Caco-2 (cell line): ENCODE measurements at regions not wholly inside any gene's neighbourhood (a gene's known extent, or its start where the extent isn't known, plus 50 kb on each side); places are given as distances from the start of the nearest gene placed in this dataset.

Experiments
- BruUV-seq: library from RNA; stranded (reverse); fragments of 400-500 nt; replicated peaks from 2 replicates; lab custom pipeline; 2021; lab: Mats Ljungman, UMichigan
- CTCF ChIA-PET: fragments of 300-600 bp; sonication (Branson Sonifier 250); formaldehyde crosslinking; loops from one replicate; lab custom pipeline; 2022; ENCODE audit warnings: antibody characterized with exemption; lab: Charles Lee
- POLR2A ChIA-PET: fragments of 300-600 bp; sonication (Branson Sonifier 250); formaldehyde crosslinking; loops from one replicate; lab custom pipeline; 2022; ENCODE audit warnings: antibody characterized with exemption; lab: Charles Lee
- DNase-seq, 2 experiments: peaks; one replicate each; pipeline versions ENCODE4 v3.0.0 to v3.0.0-alpha.2; 2020 to 2022
- H3K27me3 ChIP-seq: replicated peaks from 2 replicates; pipeline ENCODE4 v1.6.0; 2011; ENCODE audit warnings: low read length; ENCODE audit not compliant: control insufficient read depth, insufficient read depth
- H3K36me3 ChIP-seq: 2 replicates; pipeline ENCODE4 v1.5.1; 2011; ENCODE audit warnings: low read length; ENCODE audit not compliant: control insufficient read depth, insufficient read depth
- H3K4me1 ChIP-seq: fragments of 250-450 bp; sonication (Bioruptor Pico); 2 replicates; pipeline ENCODE4 v1.5.1; 2020; ENCODE audit warnings: mild to moderate bottlenecking
- H3K4me3 ChIP-seq: 2 replicates; pipeline ENCODE4 v1.5.1; 2011; ENCODE audit warnings: low read depth, mild to moderate bottlenecking, control low read depth, low read length
- H3K9me3 ChIP-seq: fragments of 250-450 bp; sonication (Bioruptor Pico); 2 replicates; pipeline ENCODE4 v1.5.1; 2020; ENCODE audit warnings: mild to moderate bottlenecking, moderate library complexity
- H3K27ac Mint-ChIP-seq: one replicate; pipeline ENCODE4 v1.8.0; 2022; ENCODE audit warnings: mixed read lengths; ENCODE audit not compliant: unreplicated experiment
- H3K27me3 Mint-ChIP-seq: one replicate; pipeline ENCODE4 v1.8.0; 2022; ENCODE audit warnings: mixed read lengths; ENCODE audit not compliant: insufficient read depth, unreplicated experiment
- H3K36me3 Mint-ChIP-seq: one replicate; pipeline ENCODE4 v1.8.0; 2022; ENCODE audit warnings: mild to moderate bottlenecking, mixed read lengths; ENCODE audit not compliant: insufficient read depth, unreplicated experiment
- H3K4me1 Mint-ChIP-seq: one replicate; pipeline ENCODE4 v1.8.0; 2022; ENCODE audit warnings: low read depth, mixed read lengths; ENCODE audit not compliant: unreplicated experiment
- H3K4me3 Mint-ChIP-seq: one replicate; pipeline ENCODE4 v1.8.0; 2022; ENCODE audit warnings: mild to moderate bottlenecking, moderate library complexity, mixed read lengths; ENCODE audit not compliant: unreplicated experiment
- H3K9me3 Mint-ChIP-seq: one replicate; pipeline ENCODE4 v1.8.0; 2022; ENCODE audit warnings: mixed read lengths; ENCODE audit not compliant: unreplicated experiment
- CTCF ChIP-seq, 2 experiments: fragments of 200-600 bp in 1 of 2; IDR thresholded peaks; 1 replicate in 1 of 2; 2 replicates in 1 of 2; pipeline versions ENCODE4 v1.5.1 to v1.8.0; 2011 to 2022; ENCODE audit warnings: antibody characterized with exemption in 1 of 2, control low read depth in 1 of 2, inconsistent platforms in 1 of 2, low read depth in 1 of 2, low read length in 1 of 2, mild to moderate bottlenecking in 1 of 2, moderate library complexity in 1 of 2; ENCODE audit not compliant: insufficient read depth in 1 of 2, severe bottlenecking in 1 of 2, unreplicated experiment in 1 of 2
- intact Hi-C: fragments of 100-400 bp; cut with micrococcal nuclease; formaldehyde crosslinking; loops from one replicate; pipeline ENCODE4 v1.10.0; 2022; ENCODE audit not compliant: unreplicated experiment

GRCh38 chr2:16064745-16065144 lies 124.4 kb downstream of the MYCN start:
- intact Hi-C loops, result loop anchor here (5.0 kb wide), 1 partner anchor 77 kb away; no protein-coding TSS in a partner anchor
- peaks cover 23% of the 10 kb centered on the region for H3K4me1 Mint-ChIP-seq
- no peak for TF ChIP-seq CTCF (IDR thresholded peaks at IDR 0.05; ENCODE audit: insufficient read depth in 1 of 2, low read depth in 1 of 2, low read length in 1 of 2, severe bottlenecking in 1 of 2, unreplicated experiment in 1 of 2)
- no peaks in the 10 kb centered on the region for H3K36me3 Mint-ChIP-seq
- no peaks in the 10 kb centered on the region for H3K27me3 Mint-ChIP-seq
- H3K9me3 ChIP-seq, result peaks cover 25% of the 10 kb centered on the region
- H3K9me3 Mint-ChIP-seq, result peaks cover 36% of the 10 kb centered on the region
- no peak overlapping the region for H3K27ac Mint-ChIP-seq
- no TSS peak for BruUV-seq
- peaks cover 29% of the 10 kb centered on the region for H3K4me1 ChIP-seq
- H3K27me3 ChIP-seq, result no peaks in the 10 kb centered on the region
- CTCF ChIA-PET, result no interaction called here
- POLR2A ChIA-PET, result no interaction called here
- DNase-seq, result no peak
- H3K4me3 Mint-ChIP-seq, result no peak overlapping the region
- H3K4me3 ChIP-seq, result no peak overlapping the region
- no peaks in the 10 kb centered on the region for H3K36me3 ChIP-seq

GRCh38 chr2:16063955-16064633 lies 123.7 kb downstream of the MYCN start:
- Histone ChIP-seq H3K36me3 (no peaks in the 10 kb centered on the region), H3K9me3 (peaks cover 25% of the 10 kb centered on the region), H3K27me3 (no peaks in the 10 kb centered on the region), H3K4me1 (peaks cover 22% of the 10 kb centered on the region), H3K4me3 (no peak overlapping the region)
- intact Hi-C loops, result no loop called here
- Mint-ChIP-seq H3K4me3 (no peak overlapping the region), H3K4me1 (peaks cover 20% of the 10 kb centered on the region), H3K36me3 (no peaks in the 10 kb centered on the region), H3K9me3 (peaks cover 36% of the 10 kb centered on the region), H3K27ac (no peak overlapping the region), H3K27me3 (no peaks in the 10 kb centered on the region)
- POLR2A ChIA-PET, result no interaction called here
- CTCF ChIA-PET, result no interaction called here
- DNase-seq, result no peak
- BruUV-seq, result no TSS peak
- no peak for TF ChIP-seq CTCF (IDR thresholded peaks at IDR 0.05; ENCODE audit: insufficient read depth in 1 of 2, low read depth in 1 of 2, low read length in 1 of 2, severe bottlenecking in 1 of 2, unreplicated experiment in 1 of 2)

DNA sequence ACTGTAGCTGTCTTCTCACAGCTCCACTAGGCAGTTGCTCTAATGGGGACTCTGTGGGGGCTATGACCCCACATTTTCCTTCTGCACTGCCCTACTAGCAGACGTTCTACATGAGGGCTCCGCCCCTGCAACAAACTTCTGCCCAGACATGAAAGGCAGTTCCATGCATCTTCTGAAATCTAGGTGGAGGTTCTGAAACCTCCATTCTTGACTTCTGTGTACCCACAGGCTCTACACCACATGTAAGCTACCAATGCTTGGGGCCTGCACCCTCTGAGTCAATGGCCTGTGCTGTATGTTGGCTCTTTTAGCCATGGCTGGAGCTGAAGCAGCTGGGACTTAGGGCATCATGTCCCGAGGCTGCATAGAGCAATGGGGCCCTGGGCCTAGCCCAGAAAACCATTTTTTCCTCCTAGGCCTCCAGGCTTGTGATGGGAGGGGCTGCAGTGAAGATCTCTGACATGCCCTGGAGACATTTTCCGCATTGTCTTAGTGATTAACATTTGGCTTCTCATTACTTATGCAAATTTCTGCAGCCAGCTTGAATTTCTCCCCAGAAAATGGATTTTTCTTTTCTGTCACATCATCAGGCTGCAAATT lies 123.0 kb downstream of the MYCN start:
- CTCF ChIA-PET, result no interaction called here
- no TSS peak for BruUV-seq

More for the DNA sequence above, 123.0 kb downstream of the MYCN start:
- TF ChIP-seq CTCF (IDR thresholded peaks at IDR 0.05; ENCODE audit: insufficient read depth in 1 of 2, low read depth in 1 of 2, low read length in 1 of 2, severe bottlenecking in 1 of 2, unreplicated experiment in 1 of 2), result no peak
- Histone ChIP-seq H3K27me3 (no peaks in the 10 kb centered on the region), H3K4me1 (peaks cover 17% of the 10 kb centered on the region), H3K9me3 (peaks cover 25% of the 10 kb centered on the region), H3K36me3 (no peaks in the 10 kb centered on the region), H3K4me3 (no peak overlapping the region)
- Mint-ChIP-seq H3K36me3 (no peaks in the 10 kb centered on the region), H3K27me3 (no peaks in the 10 kb centered on the region), H3K4me3 (no peak overlapping the region), H3K27ac (no peak overlapping the region), H3K4me1 (peaks cover 13% of the 10 kb centered on the region), H3K9me3 (peaks cover 29% of the 10 kb centered on the region)
- DNase-seq, result no peak
- POLR2A ChIA-PET, result no interaction called here
- intact Hi-C loops, result no loop called here
